Trophoblast cell (in vitro differentiated cells and primary cell): ENCODE measurements at regions not wholly inside any gene's neighbourhood (a gene's known extent, or its start where the extent isn't known, plus 50 kb on each side); places are given as distances from the start of the nearest gene placed in this dataset.
A peak's percentile ranks its signal among the peaks of the same experiment; 100 is the strongest.

Experiments
- DNase-seq, 2 donors: peaks; one replicate each; pipeline ENCODE4 v3.0.0-alpha.2; 2016
- H2AFZ ChIP-seq: 2 replicates; pipeline ENCODE4 v1.6.1; 2013; ENCODE audit warnings: low read length, moderate library complexity, mild to moderate bottlenecking; ENCODE audit not compliant: insufficient read depth, poor library complexity
- H2AK5ac ChIP-seq: 2 replicates; pipeline ENCODE4 v1.6.1; 2013; ENCODE audit warnings: mild to moderate bottlenecking, low read length
- H2BK120ac ChIP-seq: 2 replicates; pipeline ENCODE4 v1.6.1; 2013; ENCODE audit warnings: low read length, mild to moderate bottlenecking, moderate library complexity; ENCODE audit not compliant: insufficient read depth, poor library complexity
- H2BK12ac ChIP-seq: 2 replicates; pipeline ENCODE4 v1.6.1; 2013; ENCODE audit warnings: mild to moderate bottlenecking, low read length, moderate library complexity
- H2BK5ac ChIP-seq: 2 replicates; pipeline ENCODE4 v1.6.1; 2013; ENCODE audit warnings: low read length, low read depth, moderate library complexity, mild to moderate bottlenecking; ENCODE audit not compliant: poor library complexity
- H3K14ac ChIP-seq: 2 replicates; pipeline ENCODE4 v1.6.1; 2013; ENCODE audit warnings: mild to moderate bottlenecking, low read length
- H3K18ac ChIP-seq: 2 replicates; pipeline ENCODE4 v1.6.1; 2013; ENCODE audit warnings: mild to moderate bottlenecking, low read length
- H3K23ac ChIP-seq: 2 replicates; pipeline ENCODE4 v1.6.1; 2013; ENCODE audit warnings: low read length
- H3K27ac ChIP-seq: 2 replicates; pipeline ENCODE4 v1.5.1; 2013; ENCODE audit warnings: low read depth, mild to moderate bottlenecking, inconsistent platforms, low read length, moderate library complexity
- H3K27me3 ChIP-seq: 2 replicates; pipeline ENCODE4 v1.6.1; 2013; ENCODE audit warnings: inconsistent platforms, mild to moderate bottlenecking, low read length, moderate library complexity; ENCODE audit not compliant: insufficient read depth
- H3K36me3 ChIP-seq, 2 experiments: 1 replicate in 1 of 2; 2 replicates in 1 of 2; pipeline ENCODE4 v1.6.1; 2013; ENCODE audit warnings: low read length in 2 of 2, mild to moderate bottlenecking in 2 of 2, moderate library complexity in 1 of 2; ENCODE audit not compliant: insufficient read depth in 2 of 2, control insufficient read depth in 1 of 2
- H3K4ac ChIP-seq: 2 replicates; pipeline ENCODE4 v1.6.1; 2013; ENCODE audit warnings: low read depth, mild to moderate bottlenecking, low read length, moderate library complexity
- H3K4me1 ChIP-seq, 2 experiments: 1 replicate in 1 of 2; 2 replicates in 1 of 2; pipeline ENCODE4 v1.6.1; 2013; ENCODE audit warnings: low read length in 2 of 2, mild to moderate bottlenecking in 2 of 2, moderate library complexity in 1 of 2; ENCODE audit not compliant: insufficient read depth in 2 of 2, control insufficient read depth in 1 of 2
- H3K4me2 ChIP-seq: 2 replicates; pipeline ENCODE4 v1.6.1; 2013; ENCODE audit warnings: inconsistent platforms, mild to moderate bottlenecking, low read length, moderate library complexity
- H3K4me3 ChIP-seq: 2 replicates; pipeline ENCODE4 v1.5.1; 2013; ENCODE audit warnings: mild to moderate bottlenecking, low read depth, low read length, inconsistent platforms
- H3K79me1 ChIP-seq: one replicate; pipeline ENCODE4 v1.6.1; 2013; ENCODE audit warnings: low read length
- H3K79me2 ChIP-seq: 2 replicates; pipeline ENCODE4 v1.6.1; 2013; ENCODE audit warnings: low read length, mild to moderate bottlenecking; ENCODE audit not compliant: control insufficient read depth, insufficient read depth, poor library complexity
- H3K9ac ChIP-seq: 2 replicates; pipeline ENCODE4 v1.6.1; 2013; ENCODE audit warnings: mild to moderate bottlenecking, low read length
- H3K9me3 ChIP-seq: 2 replicates; pipeline ENCODE4 v1.6.1; 2013; ENCODE audit warnings: low read depth, mild to moderate bottlenecking, control low read depth, inconsistent platforms, low read length; ENCODE audit not compliant: insufficient read depth
- H4K12ac ChIP-seq: 2 replicates; pipeline ENCODE4 v1.6.1; 2013; ENCODE audit warnings: low read depth, mild to moderate bottlenecking, low read length, moderate library complexity
- H4K8ac ChIP-seq: 2 replicates; pipeline ENCODE4 v1.6.1; 2013; ENCODE audit warnings: low read depth, mild to moderate bottlenecking, low read length, moderate library complexity
- H4K91ac ChIP-seq: one replicate; pipeline ENCODE4 v1.6.1; 2013; ENCODE audit warnings: low read depth, mild to moderate bottlenecking, low read length, moderate library complexity
- WGBS: extraction: QIAGEN DNeasy Blood & Tissue Kit; methylation state at CpG from one replicate; pipeline ENCODE4 v1.1.7; 2013; ENCODE audit warnings: missing lambda C conversion rate; ENCODE audit not compliant: insufficient read length, insufficient coverage; ENCODE audit errors: extremely low coverage; 5-methylcytosine and 5-hydroxymethylcytosine counted together

DNA sequence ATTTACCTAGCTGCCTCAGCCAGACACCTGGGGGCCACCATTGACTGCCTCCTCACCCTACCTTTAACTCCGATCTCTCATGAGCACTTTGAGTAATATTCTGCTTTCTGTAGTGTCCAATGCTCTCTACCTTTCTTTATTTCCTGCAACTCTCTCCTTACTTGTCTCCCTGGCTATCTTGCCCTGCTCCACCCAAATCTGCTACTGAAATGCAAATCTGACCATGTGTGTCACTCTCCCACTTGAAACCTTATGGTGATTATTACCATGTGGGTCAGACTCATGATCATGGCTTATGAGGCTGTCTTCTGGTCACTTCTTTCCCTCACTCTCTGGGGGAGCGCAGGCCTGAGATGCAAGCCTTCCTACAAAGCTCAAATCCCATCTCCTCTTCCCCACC lies 83.3 kb downstream of the INSIG2 start:
- no peak overlapping the region for H3K4me3 ChIP-seq
- WGBS = no CpG with 5 or more reads among the region's 2 CpGs
- no peaks in the 10 kb centered on the region for H3K79me2 ChIP-seq
- no peak overlapping the region for H3K23ac ChIP-seq
- no peak overlapping the region for H2AK5ac ChIP-seq
- H2BK12ac ChIP-seq = no peak overlapping the region
- H2AFZ ChIP-seq = no peak overlapping the region
- no peak overlapping the region for H3K9ac ChIP-seq
- H4K91ac ChIP-seq = no peak overlapping the region
- no peak overlapping the region for H2BK5ac ChIP-seq
- no peak overlapping the region for H4K12ac ChIP-seq
- DNase-seq = no peak
- H3K4ac ChIP-seq = no peak overlapping the region
- H3K14ac ChIP-seq = no peak overlapping the region
- no peak overlapping the region for H3K18ac ChIP-seq
- no peak overlapping the region for H2BK120ac ChIP-seq
- no peaks in the 10 kb centered on the region for H3K36me3 ChIP-seq
- no peaks in the 10 kb centered on the region for H3K4me1 ChIP-seq
- peaks cover 1% of the 10 kb centered on the region for H3K9me3 ChIP-seq
- no peaks in the 10 kb centered on the region for H3K27me3 ChIP-seq
- no peak overlapping the region for H3K4me2 ChIP-seq
- H4K8ac ChIP-seq = no peak overlapping the region
- no peaks in the 10 kb centered on the region for H3K79me1 ChIP-seq
- no peak overlapping the region for H3K27ac ChIP-seq

DNA sequence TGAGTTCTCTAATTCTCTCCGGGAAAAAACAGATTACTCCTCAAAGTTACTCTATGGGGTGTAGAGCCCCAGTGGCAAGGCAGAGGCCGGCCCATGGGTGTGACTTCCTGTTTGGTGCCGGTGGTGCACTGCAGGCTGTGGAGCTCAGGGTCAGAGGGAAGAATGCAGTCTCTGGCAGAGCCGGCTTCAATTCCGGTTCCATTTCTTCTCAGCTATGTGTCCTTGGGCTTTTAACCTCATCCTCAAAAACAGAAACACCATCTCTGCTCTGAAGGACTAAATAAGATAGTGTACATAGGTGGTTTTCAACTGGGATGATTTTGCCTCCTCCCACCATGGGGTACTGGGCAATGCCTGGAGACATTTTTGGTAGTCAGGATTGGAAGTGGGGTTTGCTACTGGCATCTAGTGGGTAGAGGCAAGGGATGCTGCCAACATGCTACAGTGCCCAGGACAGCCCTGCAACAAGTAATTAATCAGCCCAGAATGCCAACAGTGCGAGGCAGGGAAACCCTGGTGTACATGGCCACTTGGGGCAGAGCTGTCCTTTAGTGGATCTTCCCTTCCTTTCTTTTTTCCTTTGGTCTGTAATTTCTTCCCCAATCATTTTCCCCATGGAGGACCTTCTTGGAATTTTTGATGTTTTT lies 81.2 kb downstream of the INSIG2 start:
- no peak overlapping the region for H4K8ac ChIP-seq
- DNase-seq = peak; percentile 20 to 51
- H3K23ac ChIP-seq = no peak overlapping the region
- no peaks in the 10 kb centered on the region for H3K4me1 ChIP-seq
- no peak overlapping the region for H4K91ac ChIP-seq
- no peak overlapping the region for H4K12ac ChIP-seq
- H3K79me1 ChIP-seq = no peaks in the 10 kb centered on the region
- H3K27me3 ChIP-seq = no peaks in the 10 kb centered on the region
- H2AFZ ChIP-seq = no peak overlapping the region
- H3K9me3 ChIP-seq = peaks cover 3% of the 10 kb centered on the region
- H2BK12ac ChIP-seq = no peak overlapping the region
- H2BK120ac ChIP-seq = no peak overlapping the region
- H2BK5ac ChIP-seq = no peak overlapping the region
- no peak overlapping the region for H3K27ac ChIP-seq
- H3K4me2 ChIP-seq = no peak overlapping the region
- no peaks in the 10 kb centered on the region for H3K79me2 ChIP-seq
- H3K36me3 ChIP-seq = no peaks in the 10 kb centered on the region
- no peak overlapping the region for H3K4ac ChIP-seq
- H3K4me3 ChIP-seq = no peak overlapping the region
- no peak overlapping the region for H2AK5ac ChIP-seq
- no peak overlapping the region for H3K18ac ChIP-seq
- H3K14ac ChIP-seq = no peak overlapping the region
- WGBS = no CpG with 5 or more reads among the region's 6 CpGs
- H3K9ac ChIP-seq = no peak overlapping the region

DNA sequence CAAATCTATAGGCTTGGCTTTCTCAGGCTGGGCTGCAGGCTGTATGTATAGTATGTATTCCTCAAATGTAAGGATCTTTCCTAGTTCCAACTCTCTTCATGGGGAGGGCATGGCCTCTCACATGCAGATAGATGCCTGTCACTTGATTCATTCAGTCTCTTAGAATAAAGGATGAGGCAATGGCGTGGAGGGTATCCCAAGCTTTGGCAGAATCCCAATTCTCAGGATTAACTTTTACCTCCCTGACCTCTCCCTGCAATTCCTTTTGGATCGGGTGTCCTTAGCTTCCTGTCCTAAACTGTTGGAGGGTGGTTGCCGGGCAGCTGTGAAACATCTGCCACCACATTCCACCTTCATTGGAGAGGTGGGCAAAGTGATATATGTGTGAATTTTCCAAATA lies 80.3 kb downstream of the INSIG2 start:
- no peak overlapping the region for H2BK5ac ChIP-seq
- H3K18ac ChIP-seq = no peak overlapping the region
- no peaks in the 10 kb centered on the region for H3K4me1 ChIP-seq
- H3K4me3 ChIP-seq = no peak overlapping the region
- H3K14ac ChIP-seq = no peak overlapping the region
- peak; percentile 55 to 73 for DNase-seq
- no peaks in the 10 kb centered on the region for H3K27me3 ChIP-seq
- H4K8ac ChIP-seq = no peak overlapping the region
- H4K12ac ChIP-seq = no peak overlapping the region
- no peak overlapping the region for H3K9ac ChIP-seq
- no peak overlapping the region for H2BK120ac ChIP-seq
- no peak overlapping the region for H3K4ac ChIP-seq
- H2BK12ac ChIP-seq = no peak overlapping the region
- H3K27ac ChIP-seq = no peak overlapping the region
- no peak overlapping the region for H3K4me2 ChIP-seq
- WGBS = no CpG with 5 or more reads among the region's 3 CpGs
- H2AFZ ChIP-seq = no peak overlapping the region
- no peak overlapping the region for H3K23ac ChIP-seq
- H3K9me3 ChIP-seq = peaks cover 3% of the 10 kb centered on the region
- no peaks in the 10 kb centered on the region for H3K79me2 ChIP-seq
- no peaks in the 10 kb centered on the region for H3K36me3 ChIP-seq
- no peak overlapping the region for H2AK5ac ChIP-seq
- H3K79me1 ChIP-seq = no peaks in the 10 kb centered on the region
- H4K91ac ChIP-seq = no peak overlapping the region

DNA sequence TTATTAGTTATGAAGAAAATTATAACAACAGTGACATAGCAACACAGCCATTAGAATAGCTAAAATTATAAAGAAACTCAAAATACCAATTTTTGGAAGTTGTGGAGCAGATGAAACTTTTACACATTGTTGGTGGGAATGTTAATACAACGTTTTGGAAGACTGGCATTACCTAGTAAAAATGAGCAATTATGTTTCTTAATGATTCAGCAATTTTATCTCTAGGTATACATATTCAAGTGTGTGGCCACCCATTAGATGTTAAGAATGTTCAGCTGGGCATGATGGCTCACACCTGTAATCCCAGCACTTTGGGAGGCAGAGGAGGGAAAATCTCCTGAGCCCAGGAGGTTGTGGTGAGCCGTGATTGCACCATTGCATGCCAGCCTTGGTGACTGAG lies 78.8 kb downstream of the INSIG2 start:
- Histone ChIP-seq H3K27me3 (no peaks in the 10 kb centered on the region), H3K9me3 (peaks cover 3% of the 10 kb centered on the region), H3K18ac (no peak overlapping the region), H2BK120ac (no peak overlapping the region), H4K12ac (no peak overlapping the region), H3K36me3 (no peaks in the 10 kb centered on the region), H3K9ac (no peak overlapping the region), H2BK12ac (no peak overlapping the region), H3K4me3 (no peak overlapping the region), H4K91ac (no peak overlapping the region), H3K4me1 (no peaks in the 10 kb centered on the region), H2BK5ac (no peak overlapping the region), H3K4me2 (no peak overlapping the region), H3K14ac (no peak overlapping the region), H3K79me1 (no peaks in the 10 kb centered on the region), H3K4ac (no peak overlapping the region), H4K8ac (no peak overlapping the region), H3K79me2 (no peaks in the 10 kb centered on the region), H3K27ac (no peak overlapping the region), H3K23ac (no peak overlapping the region), H2AFZ (no peak overlapping the region), H2AK5ac (no peak overlapping the region)
- no CpG with 5 or more reads among the region's 2 CpGs for WGBS
- no peak for DNase-seq
